H1 (cell line): ENCODE measurements at regions not wholly inside any gene's neighbourhood (a gene's known extent, or its start where the extent isn't known, plus 50 kb on each side); places are given as distances from the start of the nearest gene placed in this dataset.

Source experiments
- CTCF ChIA-PET: fragments of 300-600 bp; sonication (Branson Sonifier 250); formaldehyde crosslinking; loops from one replicate; lab custom pipeline; 2021; ENCODE audit not compliant: partially characterized antibody; lab: Charles Lee
- POLR2A ChIA-PET: fragments of 300-600 bp; sonication (Branson Sonifier 250); formaldehyde crosslinking; loops from one replicate; lab custom pipeline; 2021; ENCODE audit warnings: inconsistent platforms; ENCODE audit not compliant: partially characterized antibody; lab: Charles Lee
- DNase-seq, 2 experiments: peaks; one replicate each; pipeline versions ENCODE4 v3.0.0 to v3.0.0-alpha.2; 2010 to 2022; ENCODE audit warnings: low spot score in 2 of 2, low read depth in 1 of 2, mixed read lengths in 1 of 2
- FAIRE-seq: peaks from 2 replicates; lab custom pipeline; 2011; peaks lifted over from hg19 to GRCh38; lab: Jason Lieb, UNC
- H2AFZ ChIP-seq: 2 replicates; pipeline ENCODE4 v1.8.1; 2012; ENCODE audit warnings: low read length, inconsistent platforms
- H2AK5ac ChIP-seq: 2 replicates; pipeline ENCODE4 v1.6.1; 2013; ENCODE audit warnings: low read depth, low read length
- H2BK120ac ChIP-seq: replicated peaks from 2 replicates; pipeline ENCODE3; 2013; ENCODE audit warnings: low read depth, low read length, inconsistent platforms
- H2BK12ac ChIP-seq: 2 replicates; pipeline ENCODE4 v1.6.1; 2013; ENCODE audit warnings: low read depth, low read length
- H2BK15ac ChIP-seq: 2 replicates; pipeline ENCODE4 v1.6.1; 2013; ENCODE audit warnings: low read length
- H2BK20ac ChIP-seq: 2 replicates; pipeline ENCODE4 v1.6.1; 2013; ENCODE audit warnings: low read length
- H2BK5ac ChIP-seq: 2 replicates; pipeline ENCODE4 v1.6.1; 2013; ENCODE audit warnings: low read depth, low read length
- H3K14ac ChIP-seq: 2 replicates; pipeline ENCODE4 v1.6.1; 2013; ENCODE audit warnings: inconsistent platforms; ENCODE audit not compliant: insufficient read length
- H3K18ac ChIP-seq: 2 replicates; pipeline ENCODE4 v1.6.1; 2013; ENCODE audit warnings: low read length; ENCODE audit errors: extremely low read depth
- H3K23ac ChIP-seq: 2 replicates; pipeline ENCODE4 v1.6.1; 2013; ENCODE audit warnings: inconsistent platforms; ENCODE audit not compliant: insufficient read length
- H3K23me2 ChIP-seq: 2 replicates; pipeline ENCODE4 v1.6.1; 2013; ENCODE audit warnings: low read depth, low read length
- H3K27ac ChIP-seq: 2 replicates; pipeline ENCODE4 v1.6.1; 2011; ENCODE audit warnings: low read depth, low read length, inconsistent platforms
- H3K27me3 ChIP-seq, 4 experiments: replicated peaks in 1 of 4; 1 replicate in 1 of 4; 2 replicates in 3 of 4; pipeline versions ENCODE4 v1.6.1 to v1.8.1; 2011 to 2013; ENCODE audit warnings: low read length in 3 of 4, mild to moderate bottlenecking in 3 of 4, inconsistent platforms in 2 of 4, mixed read lengths in 2 of 4, moderate library complexity in 1 of 4; ENCODE audit not compliant: control insufficient read depth in 3 of 4, insufficient read depth in 3 of 4; ENCODE audit errors: extremely low read depth in 1 of 4
- H3K36me3 ChIP-seq, 4 experiments: 2 replicates each; pipeline versions ENCODE4 v1.6.1 to v1.8.1; 2011 to 2013; ENCODE audit warnings: mild to moderate bottlenecking in 4 of 4, low read length in 3 of 4, moderate library complexity in 2 of 4, control low read depth in 1 of 4, inconsistent platforms in 1 of 4; ENCODE audit not compliant: insufficient read depth in 4 of 4, control insufficient read depth in 2 of 4
- H3K4ac ChIP-seq: replicated peaks from 2 replicates; pipeline ENCODE3; 2013; ENCODE audit warnings: low read length, low read depth, mixed read lengths, inconsistent platforms; ENCODE audit not compliant: insufficient read length
- H3K4me1 ChIP-seq, 4 experiments: replicated peaks in 1 of 4; 1 replicate in 1 of 4; 2 replicates in 3 of 4; pipeline versions ENCODE4 v1.6.1 to v1.8.1; 2011 to 2013; ENCODE audit warnings: low read length in 3 of 4, inconsistent platforms in 2 of 4, mixed read lengths in 1 of 4; ENCODE audit not compliant: insufficient read depth in 4 of 4, control insufficient read depth in 3 of 4
- H3K4me2 ChIP-seq, 2 experiments: 2 replicates each; pipeline versions ENCODE4 v1.6.1 to v1.8.1; 2011 to 2013; ENCODE audit warnings: low read depth in 2 of 2, low read length in 2 of 2, control low read depth in 1 of 2, inconsistent platforms in 1 of 2, mild to moderate bottlenecking in 1 of 2; ENCODE audit not compliant: insufficient read depth in 1 of 2
- H3K4me3 ChIP-seq, 4 experiments: fragments of 200-600, 300-600 bp in 1 of 4; sonication (generic), shearing (Covaris generic), sonication (Bioruptor Twin) in 1 of 4; 2 replicates each; pipeline versions ENCODE4 v1.5.1 to v1.8.1; 2011 to 2016; ENCODE audit warnings: low read length in 4 of 4, low read depth in 3 of 4, control low read depth in 2 of 4, inconsistent platforms in 2 of 4, mild to moderate bottlenecking in 2 of 4, mixed read lengths in 1 of 4, moderate library complexity in 1 of 4; ENCODE audit not compliant: insufficient read depth in 2 of 4; ENCODE audit errors: extremely low read depth in 1 of 4
- H3K56ac ChIP-seq: replicated peaks from 2 replicates; pipeline ENCODE3; 2013; ENCODE audit warnings: low read depth, mild to moderate bottlenecking, mixed read lengths, low read length, inconsistent platforms; ENCODE audit not compliant: insufficient read length
- H3K79me1 ChIP-seq: 2 replicates; pipeline ENCODE4 v1.6.1; 2013; ENCODE audit warnings: low read depth, low read length, control low read depth
- H3K79me2 ChIP-seq, 2 experiments: 2 replicates each; pipeline versions ENCODE4 v1.6.1 to v1.8.1; 2012 to 2013; ENCODE audit warnings: low read length in 2 of 2, mild to moderate bottlenecking in 2 of 2, inconsistent platforms in 1 of 2; ENCODE audit not compliant: insufficient read depth in 2 of 2, control insufficient read depth in 1 of 2
- H3K9ac ChIP-seq, 4 experiments: replicated peaks in 1 of 4; 1 replicate in 1 of 4; 2 replicates in 3 of 4; pipeline versions ENCODE4 v1.6.1 to v1.8.1; 2011 to 2013; ENCODE audit warnings: low read depth in 3 of 4, low read length in 3 of 4, control low read depth in 2 of 4, mild to moderate bottlenecking in 2 of 4, moderate library complexity in 2 of 4, inconsistent platforms in 1 of 4; ENCODE audit errors: extremely low read depth in 1 of 4
- H3K9me3 ChIP-seq, 2 experiments: 2 replicates each; pipeline versions ENCODE4 v1.6.1 to v1.8.1; 2012 to 2013; ENCODE audit warnings: mild to moderate bottlenecking in 2 of 2, moderate library complexity in 2 of 2, control low read depth in 1 of 2, inconsistent platforms in 1 of 2, low read depth in 1 of 2, low read length in 1 of 2, mixed read lengths in 1 of 2; ENCODE audit not compliant: insufficient read depth in 2 of 2
- H4K20me1 ChIP-seq, 2 experiments: replicated peaks in 1 of 2; 2 replicates each; pipeline versions ENCODE3 to v1.8.1; 2011 to 2013; ENCODE audit warnings: inconsistent platforms in 2 of 2, low read length in 2 of 2, mild to moderate bottlenecking in 1 of 2; ENCODE audit not compliant: insufficient read depth in 2 of 2, control insufficient read depth in 1 of 2
- H4K5ac ChIP-seq: 2 replicates; pipeline ENCODE4 v1.6.1; 2013; ENCODE audit warnings: low read length, low read depth, mixed read lengths, inconsistent platforms; ENCODE audit not compliant: insufficient read length
- H4K8ac ChIP-seq: 2 replicates; pipeline ENCODE4 v1.8.0; 2013; ENCODE audit warnings: mild to moderate bottlenecking, moderate library complexity, low read length, inconsistent platforms; ENCODE audit not compliant: insufficient read depth; ENCODE audit errors: extremely low read depth
- H4K91ac ChIP-seq: replicated peaks from 2 replicates; pipeline ENCODE3; 2013; ENCODE audit warnings: low read length, mixed read lengths, inconsistent platforms; ENCODE audit not compliant: insufficient read length
- JUND ChIP-seq: IDR thresholded peaks from 2 replicates; pipeline ENCODE4 v1.6.1; 2011; ENCODE audit warnings: mild to moderate bottlenecking, improper control_type of control experiment, low read length
- KDM4A ChIP-seq: IDR thresholded peaks from one replicate; pipeline ENCODE4 v1.7.1; 2012; ENCODE audit warnings: low read depth, mild to moderate bottlenecking, moderate library complexity, low read length, inconsistent platforms; ENCODE audit not compliant: severe bottlenecking
- MAFK ChIP-seq: IDR thresholded peaks from 2 replicates; pipeline ENCODE4 v1.6.1; 2012; ENCODE audit warnings: low read depth, mild to moderate bottlenecking, improper control_type of control experiment, low read length
- NRF1 ChIP-seq: IDR thresholded peaks from 2 replicates; pipeline ENCODE4 v1.6.1; 2011; ENCODE audit warnings: mild to moderate bottlenecking, low read depth, low read length, improper control_type of control experiment
- WGBS, 2 experiments: shearing (Covaris generic) in 1 of 2; methylation state at CpG; one replicate each; pipeline versions ENCODE4 v1.1.6 to v1.1.7; 2013 to 2015; ENCODE audit warnings: low lambda C conversion rate in 2 of 2, mixed read lengths in 2 of 2, inconsistent platforms in 1 of 2, low coverage in 1 of 2, missing lambda C conversion rate in 1 of 2; ENCODE audit not compliant: insufficient replicate concordance in 2 of 2, insufficient coverage in 1 of 2, insufficient read length in 1 of 2; ENCODE audit errors: extremely low coverage in 1 of 2, missing lambda C conversion rate in 1 of 2; 5-methylcytosine and 5-hydroxymethylcytosine counted together
- TF ChIP-seq, protein P1 (sequence below): IDR thresholded peaks from 2 replicates; pipeline ENCODE4 v1.6.1; 2012; ENCODE audit warnings: low read length, inconsistent platforms

DNA sequence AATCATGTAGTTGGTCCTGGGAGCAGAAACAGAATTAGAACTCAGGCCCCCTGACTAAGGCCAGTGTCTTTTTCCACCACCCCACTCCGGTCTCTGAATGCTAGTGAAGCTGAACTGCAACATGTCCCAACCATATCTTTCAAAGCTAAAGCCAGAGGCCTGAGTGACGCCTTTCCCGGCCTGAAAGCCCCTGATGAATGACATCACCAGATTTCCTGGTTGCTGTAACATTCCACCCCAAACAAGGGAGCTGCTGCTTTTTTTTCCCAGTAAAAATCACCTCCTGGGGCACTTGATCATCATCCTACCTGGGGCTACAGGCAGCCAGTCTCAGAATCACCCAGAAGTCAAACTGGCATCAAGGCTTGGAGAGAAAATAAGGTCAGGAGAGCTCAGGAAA is 162.7 kb downstream of the ARL4C start:
- DNase-seq: no peak
- no peaks in the 10 kb centered on the region for H3K36me3 ChIP-seq
- TF ChIP-seq JUND: peak; percentile 48; the same call in 1 of the 2 replicates
- no peak for TF ChIP-seq KDM4A
- TF ChIP-seq, protein P1, sequence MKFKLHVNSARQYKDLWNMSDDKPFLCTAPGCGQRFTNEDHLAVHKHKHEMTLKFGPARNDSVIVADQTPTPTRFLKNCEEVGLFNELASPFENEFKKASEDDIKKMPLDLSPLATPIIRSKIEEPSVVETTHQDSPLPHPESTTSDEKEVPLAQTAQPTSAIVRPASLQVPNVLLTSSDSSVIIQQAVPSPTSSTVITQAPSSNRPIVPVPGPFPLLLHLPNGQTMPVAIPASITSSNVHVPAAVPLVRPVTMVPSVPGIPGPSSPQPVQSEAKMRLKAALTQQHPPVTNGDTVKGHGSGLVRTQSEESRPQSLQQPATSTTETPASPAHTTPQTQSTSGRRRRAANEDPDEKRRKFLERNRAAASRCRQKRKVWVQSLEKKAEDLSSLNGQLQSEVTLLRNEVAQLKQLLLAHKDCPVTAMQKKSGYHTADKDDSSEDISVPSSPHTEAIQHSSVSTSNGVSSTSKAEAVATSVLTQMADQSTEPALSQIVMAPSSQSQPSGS: 0 out of 2 replicates have a peak, but pooled peaks have one; percentile 28
- TF ChIP-seq NRF1: no peak
- TF ChIP-seq MAFK: no peak
- TF ChIP-seq, all 59 proteins: peak for 2
- Histone ChIP-seq H3K4me1 (peaks cover 0 to 10% (median 5%) of the 10 kb centered on the region in 4 experiments; a peak in 4 of 7 replicates), H2BK20ac (no peak overlapping the region), H2BK5ac (no peak overlapping the region), H4K5ac (no peak overlapping the region), H3K23ac (no peak overlapping the region), H3K27me3 (no peaks in the 10 kb centered on the region), H3K14ac (no peak overlapping the region), H2BK120ac (no peak overlapping the region), H3K4ac (no peak overlapping the region), H3K4me2 (no peak overlapping the region), H3K27ac (no peak overlapping the region), H3K56ac (no peak overlapping the region), H3K23me2 (no peaks in the 10 kb centered on the region), H4K91ac (no peak overlapping the region), H3K9me3 (no peaks in the 10 kb centered on the region), H4K20me1 (no peaks in the 10 kb centered on the region), H2BK12ac (no peak overlapping the region), H3K79me1 (no peaks in the 10 kb centered on the region), H2BK15ac (no peak overlapping the region), H2AFZ (peak overlapping the region; percentile 49; the same call in 1 of the 2 replicates), H3K18ac (no peak overlapping the region), H3K4me3 (no peak overlapping the region), H2AK5ac (no peak overlapping the region), H3K79me2 (no peaks in the 10 kb centered on the region), H4K8ac (no peak overlapping the region), H3K9ac (no peak overlapping the region)
- 87% methylated on average over 3 of the region's 3 CpGs; no CpG with 5 or more reads in 1 of the 2 experiments for WGBS, 2 experiments
- CTCF ChIA-PET: interaction anchor here (0.9 to 2.4 kb wide), 3 partner anchors 25 to 211 kb away, joined by 3 to 7 read pairs (median 3); no protein-coding TSS in a partner anchor
- no peak for FAIRE-seq
- POLR2A ChIA-PET: no interaction called here
